ENCODE measurements at regions not wholly inside any gene's neighbourhood (a gene's known extent, or its start where the extent isn't known, plus 50 kb on each side); places are given as distances from the start of the nearest gene placed in this dataset.

- Histone ChIP-seq H3K36me3 (ENCODE audit: insufficient read depth, low read length) (no peaks in the 10 kb centered on the region), H3K9ac (ENCODE audit: low read length) (no peak overlapping the region), H3K27ac (ENCODE audit: low read depth, low read length) (no peak overlapping the region), H3K27me3 (ENCODE audit: insufficient read depth, low read length) (no peaks in the 10 kb centered on the region), H3K4me1 (ENCODE audit: insufficient read depth, low read length) (no peaks in the 10 kb centered on the region), H4K20me1 (ENCODE audit: insufficient read depth, low read length) (no peaks in the 10 kb centered on the region), H3K4me2 (ENCODE audit: low read length) (no peak overlapping the region), H2AFZ (ENCODE audit: low read depth, low read length) (no peak overlapping the region), H3K79me2 (ENCODE audit: insufficient read depth, low read length) (no peaks in the 10 kb centered on the region), H3K4me3 (ENCODE audit: insufficient read depth, low read depth, low read length) (no peak overlapping the region), H3K9me3 (ENCODE audit: insufficient read depth, low read depth, low read length) (no peaks in the 10 kb centered on the region)
- Mint-ChIP-seq H3K36me3 (ENCODE audit: low read depth, unreplicated experiment) (no peaks in the 10 kb centered on the region), H3K27me3 (ENCODE audit: low read depth, unreplicated experiment) (peaks cover 40% of the 10 kb centered on the region), H3K9me3 (ENCODE audit: unreplicated experiment) (peaks cover 3% of the 10 kb centered on the region), H3K4me1 (ENCODE audit: low read depth, unreplicated experiment) (peaks cover 3% of the 10 kb centered on the region), H3K27ac (ENCODE audit: unreplicated experiment) (no peak overlapping the region), H3K4me3 (ENCODE audit: unreplicated experiment) (no peak overlapping the region)
- FAIRE-seq (no peak), DNase-seq (ENCODE audit: low read depth) (no peak)
- TF ChIP-seq EZH2 (IDR thresholded peaks at IDR 0.05; ENCODE audit: insufficient read depth, low read length) (no peak), CTCF (IDR thresholded peaks at IDR 0.05; ENCODE audit: insufficient read depth, low read depth, low read length) (no peak)
Measured at GRCh38 chr20:60791823-60792222, 460.2 kb upstream of the CDH4 start.

GRCh38 chr20:60792941-60793340 lies 459.1 kb upstream of the CDH4 start:
- DNase-seq (ENCODE audit: low read depth) (no peak), FAIRE-seq (no peak)
- peaks cover 49% of the 10 kb centered on the region for H3K27me3 Mint-ChIP-seq (ENCODE audit: low read depth, unreplicated experiment)
- peaks cover 3% of the 10 kb centered on the region for H3K9me3 Mint-ChIP-seq (ENCODE audit: unreplicated experiment)
- Histone ChIP-seq H4K20me1 (ENCODE audit: insufficient read depth, low read length) (no peaks in the 10 kb centered on the region), H3K4me2 (ENCODE audit: low read length) (no peak overlapping the region), H3K79me2 (ENCODE audit: insufficient read depth, low read length) (no peaks in the 10 kb centered on the region), H3K4me1 (ENCODE audit: insufficient read depth, low read length) (no peaks in the 10 kb centered on the region), H3K27ac (ENCODE audit: low read depth, low read length) (no peak overlapping the region), H3K36me3 (ENCODE audit: insufficient read depth, low read length) (no peaks in the 10 kb centered on the region), H3K4me3 (ENCODE audit: insufficient read depth, low read depth, low read length) (no peak overlapping the region), H3K9me3 (ENCODE audit: insufficient read depth, low read depth, low read length) (no peaks in the 10 kb centered on the region), H3K9ac (ENCODE audit: low read length) (no peak overlapping the region), H3K27me3 (ENCODE audit: insufficient read depth, low read length) (no peaks in the 10 kb centered on the region), H2AFZ (ENCODE audit: low read depth, low read length) (no peak overlapping the region)
- H3K36me3 Mint-ChIP-seq (ENCODE audit: low read depth, unreplicated experiment) = no peaks in the 10 kb centered on the region
- TF ChIP-seq CTCF (IDR thresholded peaks at IDR 0.05; ENCODE audit: insufficient read depth, low read depth, low read length) (no peak), EZH2 (IDR thresholded peaks at IDR 0.05; ENCODE audit: insufficient read depth, low read length) (no peak)
- no peak overlapping the region for H3K27ac Mint-ChIP-seq (ENCODE audit: unreplicated experiment)
- H3K4me3 Mint-ChIP-seq (ENCODE audit: unreplicated experiment) = no peak overlapping the region
- H3K4me1 Mint-ChIP-seq (ENCODE audit: low read depth, unreplicated experiment) = no peaks in the 10 kb centered on the region

DNA sequence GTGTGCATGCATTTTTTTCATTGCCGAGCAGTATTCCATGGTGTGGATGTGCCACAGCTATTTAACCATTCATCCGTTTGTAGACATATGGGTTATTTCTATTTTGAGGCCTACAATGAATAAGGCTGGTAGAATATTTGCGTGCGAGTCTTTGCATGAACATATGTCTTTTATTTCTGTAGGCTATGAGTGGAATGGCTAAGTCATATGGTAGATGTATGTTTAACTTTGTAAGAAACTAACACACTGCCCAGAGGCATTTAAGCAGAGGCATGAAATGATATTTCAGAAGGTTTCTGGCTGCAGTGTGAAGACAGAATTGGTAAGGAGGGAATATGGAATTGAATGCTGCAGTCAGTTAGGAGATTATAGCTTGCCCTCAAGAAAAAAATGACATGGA lies 457.4 kb upstream of the CDH4 start:
- H3K4me2 ChIP-seq (ENCODE audit: low read length) = no peak overlapping the region
- Mint-ChIP-seq H3K4me1 (ENCODE audit: low read depth, unreplicated experiment) (no peaks in the 10 kb centered on the region), H3K4me3 (ENCODE audit: unreplicated experiment) (no peak overlapping the region), H3K9me3 (ENCODE audit: unreplicated experiment) (no peaks in the 10 kb centered on the region), H3K36me3 (ENCODE audit: low read depth, unreplicated experiment) (no peaks in the 10 kb centered on the region), H3K27ac (ENCODE audit: unreplicated experiment) (no peak overlapping the region), H3K27me3 (ENCODE audit: low read depth, unreplicated experiment) (peaks cover 46% of the 10 kb centered on the region)
- H3K36me3 ChIP-seq (ENCODE audit: insufficient read depth, low read length) = no peaks in the 10 kb centered on the region
- no peak for TF ChIP-seq EZH2 (IDR thresholded peaks at IDR 0.05; ENCODE audit: insufficient read depth, low read length)
- TF ChIP-seq CTCF (IDR thresholded peaks at IDR 0.05; ENCODE audit: insufficient read depth, low read depth, low read length) = no peak
- no peak overlapping the region for H3K27ac ChIP-seq (ENCODE audit: low read depth, low read length)
- no peaks in the 10 kb centered on the region for H3K79me2 ChIP-seq (ENCODE audit: insufficient read depth, low read length)
- no peak overlapping the region for H3K4me3 ChIP-seq (ENCODE audit: insufficient read depth, low read depth, low read length)
- no peaks in the 10 kb centered on the region for H4K20me1 ChIP-seq (ENCODE audit: insufficient read depth, low read length)
- H2AFZ ChIP-seq (ENCODE audit: low read depth, low read length) = no peak overlapping the region
- no peak for FAIRE-seq
- DNase-seq (ENCODE audit: low read depth) = no peak
- H3K4me1 ChIP-seq (ENCODE audit: insufficient read depth, low read length) = no peaks in the 10 kb centered on the region
- no peaks in the 10 kb centered on the region for H3K9me3 ChIP-seq (ENCODE audit: insufficient read depth, low read depth, low read length)
- H3K27me3 ChIP-seq (ENCODE audit: insufficient read depth, low read length) = no peaks in the 10 kb centered on the region
- no peak overlapping the region for H3K9ac ChIP-seq (ENCODE audit: low read length)

All from astrocyte (in vitro differentiated cells and primary cell).